ENCODE measurements at regions not wholly inside any gene's neighbourhood (a gene's known extent, or its start where the extent isn't known, plus 50 kb on each side); places are given as distances from the start of the nearest gene placed in this dataset.

- no peak for DNase-seq (ENCODE audit: extremely low spot score, insufficient read length, low read depth)
- FAIRE-seq: no peak
Observed at GRCh38 chr16:73311857-73312723, 264.2 kb upstream of the ZFHX3 start.

GRCh38 chr16:73308771-73309170, 260.8 kb upstream of the ZFHX3 start:
- no peak for FAIRE-seq
- no peak for DNase-seq (ENCODE audit: extremely low spot score, insufficient read length, low read depth)

- DNase-seq (ENCODE audit: extremely low spot score, insufficient read length, low read depth) (no peak), FAIRE-seq (no peak)
Observed at GRCh38 chr16:73306901-73307413, 259.0 kb upstream of the ZFHX3 start.

GRCh38 chr16:73304008-73304774, 256.3 kb upstream of the ZFHX3 start:
- DNase-seq (ENCODE audit: extremely low spot score, insufficient read length, low read depth) (no peak), FAIRE-seq (no peak)

GRCh38 chr16:73302942-73303341, 255.0 kb upstream of the ZFHX3 start:
- FAIRE-seq: no peak
- no peak for DNase-seq (ENCODE audit: extremely low spot score, insufficient read length, low read depth)

GRCh38 chr16:73301984-73302383, 254.1 kb upstream of the ZFHX3 start:
- DNase-seq (ENCODE audit: extremely low spot score, insufficient read length, low read depth) (no peak), FAIRE-seq (no peak)

GRCh38 chr16:73299346-73299745, 251.4 kb upstream of the ZFHX3 start:
- no peak for FAIRE-seq
- DNase-seq (ENCODE audit: extremely low spot score, insufficient read length, low read depth): no peak

GRCh38 chr16:73298562-73298961, 250.6 kb upstream of the ZFHX3 start:
- FAIRE-seq: no peak

GRCh38 chr16:73290258-73290657, 242.3 kb upstream of the ZFHX3 start:
- DNase-seq (ENCODE audit: extremely low spot score, insufficient read length, low read depth) (no peak), FAIRE-seq (no peak)

More at GRCh38 chr16:73298562-73298961, 250.6 kb upstream of the ZFHX3 start:
- DNase-seq (ENCODE audit: extremely low spot score, insufficient read length, low read depth): no peak

GRCh38 chr16:73289232-73289631, 241.3 kb upstream of the ZFHX3 start:
- peak; percentile 23 for DNase-seq (ENCODE audit: extremely low spot score, insufficient read length, low read depth)
- FAIRE-seq: peak; percentile 83

- no peak for DNase-seq (ENCODE audit: extremely low spot score, insufficient read length, low read depth)
- no peak for FAIRE-seq
Observed at GRCh38 chr16:73288520-73288919, 240.6 kb upstream of the ZFHX3 start.

- no peak for DNase-seq (ENCODE audit: extremely low spot score, insufficient read length, low read depth)
- FAIRE-seq: no peak
Observed at GRCh38 chr16:73287859-73288405, 240.0 kb upstream of the ZFHX3 start.

GRCh38 chr16:73286346-73287267, 238.7 kb upstream of the ZFHX3 start:
- FAIRE-seq: no peak
- DNase-seq (ENCODE audit: extremely low spot score, insufficient read length, low read depth): no peak

GRCh38 chr16:73285436-73286201, 237.7 kb upstream of the ZFHX3 start:
- DNase-seq (ENCODE audit: extremely low spot score, insufficient read length, low read depth) (no peak), FAIRE-seq (no peak)

- FAIRE-seq (no peak), DNase-seq (ENCODE audit: extremely low spot score, insufficient read length, low read depth) (no peak)
Observed at GRCh38 chr16:73280388-73280787, 232.5 kb upstream of the ZFHX3 start.

- no peak for DNase-seq (ENCODE audit: extremely low spot score, insufficient read length, low read depth)
- FAIRE-seq: no peak
Observed at GRCh38 chr16:73279451-73279850, 231.5 kb upstream of the ZFHX3 start.

GRCh38 chr16:73277071-73277470, 229.1 kb upstream of the ZFHX3 start:
- DNase-seq (ENCODE audit: extremely low spot score, insufficient read length, low read depth) (no peak), FAIRE-seq (no peak)

GRCh38 chr16:73275448-73275847, 227.5 kb upstream of the ZFHX3 start:
- FAIRE-seq: no peak

GRCh38 chr16:73275024-73275423, 227.1 kb upstream of the ZFHX3 start:
- DNase-seq (ENCODE audit: extremely low spot score, insufficient read length, low read depth) (no peak), FAIRE-seq (peak; percentile 44)

More at GRCh38 chr16:73275448-73275847, 227.5 kb upstream of the ZFHX3 start:
- no peak for DNase-seq (ENCODE audit: extremely low spot score, insufficient read length, low read depth)
